Stimulated activated CD8-positive, alpha-beta memory T cell treated with anti-CD3 and anti-CD28 coated beads, Interleukin-2, amount 100 ng/mL, for 1 hour (primary cell): ENCODE measurements at regions not wholly inside any gene's neighbourhood (a gene's known extent, or its start where the extent isn't known, plus 50 kb on each side); places are given as distances from the start of the nearest gene placed in this dataset.

ENCODE experiments used
- DNase-seq, 2 donors: peaks; one replicate each; pipeline ENCODE4 v3.0.0-alpha.2; 2020; ENCODE audit warnings: low read depth in 2 of 2

DNA sequence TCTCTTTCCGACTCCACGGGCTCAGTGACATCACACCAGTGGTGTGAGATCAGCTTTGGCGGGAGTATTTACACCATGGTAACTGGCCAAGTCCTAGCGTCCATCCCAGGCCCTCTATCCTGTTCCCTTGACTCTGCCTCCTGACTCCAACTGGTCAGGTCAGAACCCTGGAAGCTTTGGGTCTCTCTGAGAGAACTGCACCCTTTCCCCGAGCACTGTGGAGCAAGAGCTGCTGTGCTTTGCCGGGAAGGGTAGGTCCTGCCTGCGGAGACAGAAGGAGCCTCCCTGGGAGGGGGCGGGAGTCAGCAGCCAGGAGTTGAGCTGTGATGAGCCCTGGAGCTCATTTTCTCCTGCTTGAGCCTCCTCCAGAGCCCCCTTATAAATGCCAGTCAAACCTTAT is 212.1 kb upstream of the TNRC6C start:
- DNase-seq, result no peak

DNA sequence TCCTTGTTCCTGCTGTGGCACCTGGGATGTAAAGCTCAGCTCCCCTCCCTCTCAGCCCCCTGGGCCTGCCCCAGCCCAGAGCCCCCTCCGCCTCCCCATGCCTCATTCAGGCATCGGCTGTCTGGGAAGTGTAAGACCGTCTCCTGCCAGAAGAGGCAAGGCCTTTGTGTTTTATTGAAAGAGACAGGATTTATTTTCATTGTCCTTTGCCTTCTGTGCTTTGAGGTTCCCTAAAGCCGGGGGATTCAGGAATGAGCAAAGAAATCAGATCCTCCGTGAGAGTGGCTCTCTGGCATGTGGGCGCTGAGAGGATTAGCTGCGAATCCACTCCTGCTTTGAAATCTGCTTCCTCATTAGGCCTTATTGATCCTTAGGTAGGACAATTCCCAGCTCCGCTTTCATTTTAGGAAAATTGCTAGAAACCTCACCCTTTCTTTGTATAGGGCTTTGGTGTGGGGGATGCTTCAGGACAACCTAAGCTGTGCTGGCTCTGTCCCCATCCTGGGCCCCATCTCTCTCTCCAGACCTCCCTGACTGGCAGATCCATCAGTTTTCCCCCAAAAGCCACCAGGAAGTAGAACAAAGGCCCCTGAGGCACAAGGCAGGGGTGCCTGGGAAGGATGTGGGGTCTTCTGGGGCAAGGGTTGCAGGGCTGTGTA is 211.5 kb upstream of the TNRC6C start:
- DNase-seq, result no peak

DNA sequence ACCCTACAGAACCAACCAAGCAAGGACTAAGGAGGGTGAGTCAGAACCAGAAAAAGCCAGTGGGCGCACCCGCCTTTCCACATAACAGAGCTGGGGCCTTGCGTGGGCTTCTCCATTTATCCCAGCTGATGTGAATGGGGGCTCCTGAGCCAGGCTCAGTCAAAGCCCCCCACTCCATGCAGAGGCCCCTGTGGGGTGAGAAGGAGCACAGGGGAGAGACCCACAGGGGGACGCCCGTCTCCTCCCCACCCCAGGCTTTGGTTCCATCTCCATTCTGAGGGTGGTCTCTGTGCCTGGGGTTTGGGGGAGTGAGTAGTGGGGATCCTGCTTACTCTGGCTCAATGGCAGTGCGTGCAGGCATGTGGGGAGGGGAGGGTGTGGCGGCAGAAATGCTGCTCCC is 210.1 kb upstream of the TNRC6C start:
- DNase-seq, result no peak

DNA sequence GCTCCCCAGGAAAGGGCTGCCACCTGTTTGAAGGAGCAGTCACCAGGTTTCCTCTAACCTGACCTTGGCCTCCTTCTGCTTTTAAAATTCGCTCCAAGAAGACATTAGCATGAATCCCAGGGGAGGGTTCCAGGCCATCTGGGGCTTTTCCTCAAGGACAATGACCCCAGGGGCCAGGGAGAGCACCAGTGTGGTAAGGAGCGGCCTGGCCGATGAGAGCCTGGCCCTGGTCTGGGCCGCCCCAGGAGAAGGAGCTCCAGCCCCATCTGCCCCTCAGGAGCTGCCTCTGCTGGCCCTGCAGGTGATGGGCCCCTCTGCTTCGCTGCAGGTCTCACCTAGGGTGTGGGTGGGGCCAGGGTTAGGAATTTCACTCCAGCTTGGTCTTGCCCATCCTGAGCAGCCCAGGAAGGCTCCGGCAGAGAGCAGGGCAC is 209.2 kb upstream of the TNRC6C start:
- DNase-seq, result no peak

DNA sequence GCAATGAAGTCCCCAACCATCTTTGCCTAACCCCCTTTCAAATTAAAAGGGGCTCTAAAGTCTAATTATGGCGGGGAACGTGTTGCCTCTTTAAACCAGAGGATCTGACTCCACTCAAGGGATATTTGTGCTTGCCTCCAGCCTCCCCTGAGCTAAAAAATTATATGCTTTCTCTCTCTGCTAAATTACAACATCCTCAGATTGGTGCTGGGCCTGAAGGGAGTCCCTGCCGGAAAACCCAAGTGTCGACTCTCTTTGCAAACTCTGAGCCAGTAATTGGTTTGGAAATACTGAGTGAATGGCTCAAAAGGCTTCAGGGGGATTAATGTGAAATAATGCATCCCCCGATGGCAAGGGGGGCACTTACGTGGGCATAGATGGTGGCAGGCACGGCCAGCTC is 208.5 kb upstream of the TNRC6C start:
- no peak for DNase-seq

DNA sequence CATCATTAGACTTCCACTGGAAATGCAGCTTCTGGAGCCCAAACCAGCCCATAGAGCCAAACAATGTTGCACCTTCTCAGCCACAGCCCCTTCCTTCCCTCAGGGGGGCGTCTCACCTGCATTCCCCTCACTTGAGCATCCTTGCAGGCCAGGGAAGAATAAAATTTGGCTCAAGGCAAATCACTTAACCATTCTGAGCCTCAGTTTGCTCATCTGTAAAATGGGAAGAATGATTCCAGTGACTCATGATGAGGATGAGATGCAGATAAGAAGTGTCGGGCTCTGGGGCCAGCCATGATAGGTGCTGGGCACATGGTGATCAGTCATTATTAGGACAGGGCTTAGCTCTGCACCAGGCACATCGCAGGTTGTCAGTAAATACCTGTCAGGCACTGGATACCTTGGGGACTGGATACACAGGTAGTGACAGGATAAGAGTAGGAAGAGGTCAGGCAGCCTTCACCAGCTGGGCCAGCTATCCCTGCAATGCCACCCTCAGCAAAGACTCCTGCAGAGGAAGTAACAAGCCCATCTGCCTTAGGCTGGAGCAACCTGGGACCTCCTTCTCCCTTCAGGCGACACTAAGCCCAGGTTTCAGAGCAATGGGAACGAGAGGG is 208.0 kb upstream of the TNRC6C start:
- no peak for DNase-seq

DNA sequence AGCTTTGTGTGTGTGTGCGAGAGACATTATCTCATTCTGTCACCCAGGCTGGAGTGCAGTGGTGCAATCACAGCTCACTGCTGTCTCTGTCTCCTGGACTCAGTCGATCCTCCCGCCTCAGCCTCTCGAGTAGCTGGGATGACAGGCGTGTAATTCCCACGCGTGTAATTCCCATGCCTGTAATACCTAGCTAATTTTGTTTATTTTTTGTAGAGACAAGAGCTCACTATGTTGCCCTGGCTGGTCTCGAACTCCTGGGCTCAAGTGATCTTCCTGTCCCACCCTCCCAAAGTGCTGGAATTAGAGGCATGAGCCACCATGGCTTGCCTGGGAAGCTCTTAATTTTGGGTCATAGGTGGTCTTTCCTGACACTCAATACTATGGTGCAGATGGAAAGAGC is 205.3 kb upstream of the TNRC6C start:
- no peak for DNase-seq

DNA sequence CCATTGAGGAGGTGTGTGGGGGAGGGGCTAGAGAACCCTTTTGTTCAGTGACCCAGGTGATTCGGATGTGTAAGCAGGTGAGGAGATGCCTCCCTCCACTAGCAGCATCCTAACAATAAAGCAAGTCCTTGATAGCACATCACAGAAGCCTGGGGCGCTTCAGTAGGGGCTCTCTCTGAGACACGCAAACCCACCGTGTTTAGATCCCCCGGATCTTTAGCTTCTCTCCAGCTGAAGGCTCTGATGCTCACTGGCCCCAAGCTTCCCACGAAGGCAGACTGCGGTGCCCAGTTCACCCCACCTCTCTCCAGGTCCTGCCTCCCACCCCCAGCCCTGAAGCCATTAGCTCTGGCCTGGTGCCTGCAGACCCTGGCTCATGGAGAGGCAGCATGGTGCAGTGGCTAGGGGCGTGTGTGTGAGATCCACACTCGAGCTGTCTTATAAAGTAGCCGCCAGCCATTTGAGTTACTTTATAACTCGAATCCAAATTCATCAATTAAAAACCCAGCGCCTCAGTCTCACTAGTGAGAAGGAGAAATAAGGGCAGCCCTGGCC is 204.7 kb upstream of the TNRC6C start:
- no peak for DNase-seq

DNA sequence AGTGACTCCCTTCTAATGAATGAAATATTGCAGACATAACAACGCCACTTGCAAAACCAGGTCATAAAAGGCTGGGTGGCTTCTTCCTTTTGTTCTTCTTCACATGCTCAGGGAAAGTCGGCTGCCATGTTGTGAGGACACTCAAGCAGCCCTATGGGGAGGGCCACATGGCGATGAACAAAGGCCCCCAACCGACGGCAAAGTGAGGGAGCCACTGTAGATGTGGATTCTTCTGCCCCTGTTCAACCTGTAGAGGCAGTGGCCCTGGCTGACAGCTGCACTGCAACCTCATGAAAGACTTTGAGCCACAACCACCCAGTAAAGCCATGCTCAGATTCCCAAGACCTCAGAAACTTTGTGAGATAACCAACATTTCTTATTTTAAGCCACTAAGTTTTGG is 203.5 kb upstream of the TNRC6C start:
- DNase-seq, result no peak

DNA sequence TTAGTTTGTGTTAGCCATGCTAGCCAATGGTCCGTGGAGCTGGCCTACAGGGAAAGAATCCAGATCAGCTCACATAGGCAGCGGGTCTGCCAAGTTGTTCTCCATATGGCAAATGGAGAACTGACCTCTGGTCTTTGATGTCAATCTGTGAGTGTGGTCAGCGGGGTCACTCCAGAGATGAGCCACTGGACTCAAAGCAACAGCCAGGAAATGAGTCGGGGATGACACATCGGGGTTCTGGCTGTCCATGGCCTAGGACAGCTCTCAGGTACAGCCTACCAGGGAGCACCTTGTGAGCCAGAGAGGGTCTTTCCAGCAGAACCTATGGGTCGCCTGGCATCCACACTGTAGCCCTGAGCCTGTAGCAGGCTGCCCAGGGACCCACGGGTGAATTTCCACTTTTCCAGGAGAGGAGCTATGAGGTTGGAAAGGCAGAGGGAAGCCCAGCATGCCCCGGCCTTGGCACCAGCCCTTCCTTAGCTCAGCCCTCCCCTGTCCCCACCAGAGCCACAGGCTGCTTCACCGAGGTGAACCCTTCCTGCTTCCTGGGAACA is 203.0 kb upstream of the TNRC6C start:
- DNase-seq, result no peak

DNA sequence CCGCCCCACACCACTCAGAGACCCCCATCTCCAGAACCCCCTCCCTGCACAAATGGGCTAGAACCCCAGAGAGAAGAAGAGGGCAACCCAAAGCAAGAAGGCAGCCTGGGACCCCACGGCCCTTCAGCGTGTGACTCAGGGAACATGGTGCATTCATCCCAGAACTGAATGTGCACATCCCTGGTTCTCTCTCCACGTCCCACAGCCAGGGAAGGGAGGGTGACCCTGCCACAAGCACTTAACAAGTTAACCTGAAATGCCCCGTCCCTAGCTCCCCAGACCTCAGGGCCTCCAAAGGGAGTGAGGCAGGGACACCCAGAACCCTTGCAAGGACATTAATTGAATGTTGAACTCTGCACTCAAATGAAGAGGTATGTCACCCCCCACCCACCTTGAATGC is 202.5 kb upstream of the TNRC6C start:
- DNase-seq, result no peak

DNA sequence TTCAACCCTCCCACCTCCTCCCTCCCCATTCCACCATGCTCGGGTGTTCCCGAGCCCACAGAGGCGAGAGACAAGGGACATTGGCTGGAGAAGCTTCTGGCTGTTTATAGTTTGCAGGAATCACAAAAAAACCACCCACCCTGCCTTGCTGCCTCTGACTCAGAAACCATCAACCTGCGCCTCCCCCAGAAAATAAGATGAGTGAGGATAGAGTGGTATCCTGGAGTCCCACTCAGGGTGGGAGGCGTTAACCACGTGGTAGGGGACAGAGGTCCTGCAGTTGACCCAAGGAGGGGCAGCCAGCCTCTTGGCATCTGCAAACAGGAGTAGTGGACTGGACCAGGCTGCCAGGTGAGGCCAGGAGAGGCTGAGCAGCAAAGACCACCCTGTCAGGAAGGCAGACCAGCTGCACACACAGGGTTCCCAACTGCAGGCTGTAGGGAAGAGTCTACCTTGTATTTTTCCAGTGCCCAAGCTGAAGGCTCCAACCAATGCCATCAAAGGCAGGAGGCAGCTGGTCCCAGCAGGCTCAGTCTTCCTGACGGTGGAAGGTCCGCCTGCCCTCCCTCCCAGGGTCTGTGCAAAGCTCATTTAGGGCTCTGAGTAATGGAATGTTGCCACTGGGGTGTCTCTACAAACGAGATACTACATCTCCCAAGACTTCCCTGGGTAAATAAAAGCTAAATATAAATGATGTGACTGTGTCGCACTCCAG is 201.5 kb upstream of the TNRC6C start:
- DNase-seq, result no peak

DNA sequence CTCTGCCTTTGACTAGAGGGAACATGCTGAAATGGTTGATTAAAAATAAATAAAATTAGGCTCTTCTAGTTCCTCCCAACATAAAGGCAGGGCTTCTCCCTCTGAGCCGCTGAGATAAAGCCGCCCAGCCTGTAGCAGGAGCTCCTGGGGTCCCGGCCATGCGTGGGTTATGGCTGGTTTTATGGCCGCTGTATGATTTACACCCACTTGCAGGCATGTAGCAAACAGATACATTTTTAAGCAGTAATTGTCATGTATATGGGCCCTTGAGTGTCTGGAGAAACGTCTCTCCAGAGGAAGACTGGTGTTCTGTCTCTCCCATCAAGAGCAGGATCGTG is 201.0 kb upstream of the TNRC6C start:
- no peak for DNase-seq

DNA sequence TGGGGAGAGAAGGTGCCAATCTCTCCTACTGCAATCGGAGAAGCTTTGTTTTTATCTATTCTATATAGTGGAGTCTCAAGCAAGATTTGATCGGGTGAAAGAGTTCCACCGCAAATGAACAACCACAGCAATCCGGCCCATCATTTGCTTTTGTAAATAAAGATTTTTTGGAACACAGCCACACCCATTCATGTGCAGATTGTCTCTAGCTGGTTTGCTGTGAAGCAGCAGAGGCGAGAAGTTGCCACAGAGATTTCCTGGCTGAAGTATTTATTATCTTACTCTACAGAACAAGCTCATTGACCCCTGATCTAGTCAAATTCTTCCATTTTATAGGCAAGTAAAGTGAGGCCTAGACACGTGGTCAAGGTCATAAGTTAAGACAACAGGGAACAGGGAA is 195.5 kb upstream of the TNRC6C start:
- no peak for DNase-seq

DNA sequence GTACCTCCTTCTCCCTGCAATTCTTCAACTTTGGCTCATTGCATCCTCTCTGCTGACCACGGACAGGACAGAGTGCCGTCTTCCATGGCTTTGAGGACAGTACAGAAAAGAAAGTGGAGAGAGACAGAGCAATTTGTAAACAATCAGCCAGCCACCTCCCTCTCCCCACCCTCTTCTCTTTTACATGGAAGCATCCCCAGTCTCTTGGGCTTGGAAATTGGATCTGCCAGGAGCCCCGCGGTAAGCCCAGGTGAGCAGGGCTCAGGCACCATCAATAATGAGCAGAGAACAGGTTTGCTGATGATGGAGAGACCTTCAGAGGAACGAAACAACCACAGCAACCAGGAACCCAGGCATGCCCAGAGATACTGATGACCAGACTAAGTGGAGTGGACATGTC is 194.9 kb upstream of the TNRC6C start:
- no peak for DNase-seq

DNA sequence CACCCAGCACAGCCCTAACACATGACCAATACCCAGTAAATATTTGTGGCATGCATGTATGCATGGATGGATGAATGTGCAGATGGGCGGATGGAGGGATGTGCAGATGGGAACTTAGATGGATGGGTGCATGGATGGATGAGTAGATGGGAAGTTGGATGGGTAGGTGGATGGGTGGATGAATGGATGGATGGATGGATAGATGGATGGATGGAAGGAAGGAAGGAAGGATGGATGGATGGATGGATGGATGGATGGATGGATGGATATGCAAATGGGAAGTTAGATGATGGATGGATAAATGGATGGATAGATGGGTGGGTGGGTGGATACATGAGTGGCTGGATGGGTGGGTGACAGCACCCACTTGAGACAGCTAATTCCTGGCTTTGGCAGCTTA is 193.2 kb upstream of the TNRC6C start:
- DNase-seq, result no peak

DNA sequence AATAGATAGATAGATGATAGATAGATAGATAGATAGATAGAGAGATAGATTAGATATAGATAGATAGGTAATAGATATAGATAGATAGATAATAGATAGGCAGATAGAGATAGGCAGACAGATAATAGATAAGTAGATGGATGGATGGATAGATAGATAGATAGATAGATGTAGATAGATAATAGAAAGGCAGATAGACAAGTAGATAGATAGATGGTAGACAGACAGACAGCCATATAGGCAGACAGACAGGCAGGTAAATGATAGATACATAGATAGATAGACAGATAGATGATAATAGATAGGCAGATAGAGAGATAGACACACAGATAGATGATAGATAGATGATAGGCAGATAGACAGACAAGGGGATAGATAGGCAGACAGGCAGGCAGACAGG is 191.4 kb upstream of the TNRC6C start:
- no peak for DNase-seq

DNA sequence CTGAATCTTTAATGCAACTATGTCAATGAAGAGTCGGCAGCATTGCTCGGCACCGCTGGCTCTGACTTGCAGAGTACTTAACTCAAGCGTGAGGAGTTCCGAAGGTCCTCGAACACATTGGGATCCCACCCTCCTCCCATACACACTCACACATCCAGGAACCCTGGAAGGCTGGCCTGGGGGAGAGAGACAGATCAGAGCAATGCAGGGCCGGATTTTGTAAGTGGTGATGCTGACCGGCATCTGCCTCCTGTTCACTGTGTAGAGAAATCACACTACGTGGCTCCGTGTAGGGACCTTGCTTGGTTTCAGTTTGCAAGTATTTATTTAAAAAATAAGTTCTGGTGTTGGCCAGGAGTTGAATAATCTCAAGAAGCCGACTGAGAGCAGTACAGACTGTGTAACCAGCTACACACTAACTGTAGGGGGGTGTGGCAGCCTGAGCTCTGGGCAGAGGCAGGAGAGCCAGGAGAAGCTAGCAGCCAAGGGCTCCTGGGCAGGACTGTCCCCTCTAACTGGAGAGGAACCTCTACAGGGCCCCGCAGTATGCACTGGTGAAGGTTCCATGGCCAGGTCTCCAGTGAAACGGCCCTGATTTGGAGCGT is 190.2 kb upstream of the TNRC6C start:
- no peak for DNase-seq

DNA sequence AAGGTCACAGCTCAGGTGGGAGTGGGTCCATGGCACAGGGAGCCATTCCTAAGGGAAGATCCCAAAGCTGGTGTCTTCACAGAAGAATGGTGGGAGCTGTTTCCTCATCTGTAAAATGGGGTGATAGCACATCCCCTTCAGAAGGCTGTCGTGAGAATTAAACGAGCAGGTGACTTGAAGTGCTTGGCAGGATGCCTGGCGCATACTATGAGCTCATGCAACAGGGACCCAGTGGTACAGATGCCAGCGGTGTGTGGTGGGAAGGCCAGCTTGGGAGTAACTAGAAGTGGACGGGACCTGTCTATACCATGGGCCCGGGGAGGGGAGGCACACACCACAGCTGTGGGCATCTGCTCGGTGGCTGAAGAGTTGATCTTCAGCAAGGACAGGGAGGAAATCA is 189.3 kb upstream of the TNRC6C start:
- DNase-seq, result no peak

DNA sequence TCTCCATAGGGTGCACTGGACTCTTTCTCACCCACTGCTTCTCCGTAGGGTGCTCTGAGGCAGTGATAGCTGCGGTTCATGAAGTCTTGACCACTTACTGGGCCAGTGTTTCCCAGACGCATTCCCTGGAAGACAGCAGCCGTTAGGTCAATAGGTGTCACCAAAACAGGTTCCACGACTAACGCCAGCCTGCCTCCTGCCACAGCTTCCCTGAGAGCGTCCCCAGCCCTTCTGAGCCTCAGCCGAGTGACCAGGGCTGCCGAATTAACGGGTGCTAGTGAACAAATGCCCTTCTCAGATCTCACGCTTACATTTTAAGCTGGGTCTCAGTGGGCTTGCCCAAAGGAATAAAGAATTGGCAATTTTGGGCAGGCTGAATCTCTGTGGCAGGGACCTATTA is 188.7 kb upstream of the TNRC6C start:
- DNase-seq, result no peak

DNA sequence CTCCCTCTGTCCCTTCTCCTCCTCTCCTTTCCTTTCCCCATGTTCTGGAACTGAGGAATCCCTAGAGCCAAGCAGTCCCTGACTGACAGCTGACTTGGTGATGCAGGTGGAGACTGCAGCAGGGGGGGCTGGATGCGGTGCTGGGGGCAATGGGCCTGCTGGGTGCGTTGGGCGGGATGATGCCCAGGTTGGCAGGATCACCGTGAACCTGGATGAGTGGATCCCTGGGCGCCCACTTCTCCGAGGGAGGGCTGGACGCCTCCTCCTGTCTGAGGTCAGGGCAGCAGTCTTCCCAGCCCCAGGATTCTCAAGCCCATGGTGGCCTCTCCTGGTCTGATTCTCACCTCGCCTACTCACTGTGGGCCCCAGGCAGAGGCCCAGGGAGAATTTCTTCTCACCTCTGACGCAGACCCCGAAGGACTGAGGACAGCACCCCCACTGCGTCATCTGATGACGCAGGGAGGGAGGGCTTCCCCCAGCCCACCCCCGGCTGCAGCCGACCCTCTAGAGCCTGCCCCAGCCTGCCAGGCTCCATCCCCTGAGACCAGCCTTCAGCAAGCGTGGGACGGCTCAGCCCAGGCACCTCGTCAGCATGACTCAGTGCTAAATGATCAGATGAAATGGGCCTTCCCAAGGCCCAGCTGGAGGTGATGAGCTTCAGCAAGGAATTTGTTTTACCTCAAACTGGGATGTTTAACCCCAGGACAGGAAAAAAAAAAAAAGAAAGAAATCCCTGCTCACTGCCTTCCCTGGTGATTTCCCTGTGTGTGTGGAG is 188.0 kb upstream of the TNRC6C start:
- no peak for DNase-seq

DNA sequence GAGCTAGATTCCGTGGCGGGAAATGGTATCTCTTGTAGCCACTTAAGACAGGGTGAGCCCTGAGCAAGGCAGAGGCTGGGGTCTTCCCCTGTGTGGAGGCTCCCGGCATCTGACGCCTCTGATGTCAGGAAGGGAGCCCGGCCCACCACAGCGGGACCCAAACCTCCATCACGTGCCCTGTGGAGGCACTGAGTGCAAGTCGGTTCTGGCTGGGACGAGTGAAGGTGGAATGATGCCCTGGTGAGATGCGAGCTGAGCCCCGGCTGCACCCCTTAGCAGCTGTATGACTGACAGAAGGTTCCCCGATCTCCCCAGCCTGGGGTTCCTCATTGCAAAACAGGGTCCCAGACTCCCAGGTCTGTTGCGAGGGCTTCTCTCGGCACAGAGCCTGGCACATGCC is 187.4 kb upstream of the TNRC6C start:
- no peak for DNase-seq
